NCI-H2196 (cell line): ENCODE measurements at regions not wholly inside any gene's neighbourhood (a gene's known extent, or its start where the extent isn't known, plus 50 kb on each side); places are given as distances from the start of the nearest gene placed in this dataset.
A peak's percentile ranks its signal among the peaks of the same experiment; 100 is the strongest.

Source experiments
- DNase-seq: peaks from one replicate; lab custom pipeline; 2025; ENCODE audit not compliant: unreplicated experiment; lab: John Stamatoyannopoulos, UW

- DNase-seq = no peak
Observed at GRCh38 chr21:35128536-35128935, 79.4 kb upstream of the RUNX1 start.

DNA sequence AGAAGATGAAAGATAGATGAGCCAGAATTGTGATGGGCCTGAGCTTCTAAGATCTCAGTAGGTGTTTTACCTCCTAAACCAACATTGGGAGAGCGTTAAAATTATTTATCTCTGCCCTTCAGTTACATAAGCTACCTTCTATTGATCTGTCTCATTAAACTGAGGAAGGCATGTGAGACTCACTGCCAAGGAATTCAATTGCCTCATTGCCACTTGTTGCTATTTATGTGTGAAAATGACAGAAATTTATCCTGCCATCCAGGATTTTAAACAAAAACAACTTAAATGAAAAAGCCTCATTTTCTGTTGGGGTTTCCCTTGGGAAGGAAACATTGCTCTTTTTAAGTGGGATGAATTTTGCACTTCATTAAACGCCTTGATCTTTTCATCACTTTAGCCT, 78.7 kb upstream of the RUNX1 start:
- no peak for DNase-seq

GRCh38 chr21:35127026-35127425, 77.9 kb upstream of the RUNX1 start:
- no peak for DNase-seq

GRCh38 chr21:35120631-35121180, 71.6 kb upstream of the RUNX1 start:
- peak; percentile 35 for DNase-seq

DNA sequence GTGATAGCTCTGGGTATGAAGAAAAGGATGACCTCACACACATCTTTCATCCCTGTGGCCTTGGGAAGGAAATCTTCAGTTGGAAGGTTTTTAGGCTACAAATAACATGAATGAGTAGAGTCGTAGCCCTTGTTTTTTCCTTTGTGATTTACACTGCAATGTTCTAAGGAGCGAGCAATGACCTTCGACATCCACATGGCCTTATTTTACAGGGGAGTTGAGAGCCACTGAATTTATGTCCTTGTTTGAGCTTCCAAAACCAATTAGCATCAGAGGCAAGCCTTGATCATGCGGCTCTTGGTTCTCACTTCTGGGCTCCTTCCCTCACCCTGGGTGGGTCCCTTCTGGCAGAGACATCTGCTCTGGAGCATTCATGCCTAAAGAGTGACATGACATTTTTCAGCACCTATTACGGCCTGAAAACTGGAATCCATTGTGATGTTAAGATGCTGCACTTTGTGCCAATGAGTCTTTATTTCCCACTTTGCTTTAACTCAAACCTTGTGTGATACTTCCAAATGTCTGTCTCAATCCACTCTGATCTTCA, 70.5 kb upstream of the RUNX1 start:
- no peak for DNase-seq

DNA sequence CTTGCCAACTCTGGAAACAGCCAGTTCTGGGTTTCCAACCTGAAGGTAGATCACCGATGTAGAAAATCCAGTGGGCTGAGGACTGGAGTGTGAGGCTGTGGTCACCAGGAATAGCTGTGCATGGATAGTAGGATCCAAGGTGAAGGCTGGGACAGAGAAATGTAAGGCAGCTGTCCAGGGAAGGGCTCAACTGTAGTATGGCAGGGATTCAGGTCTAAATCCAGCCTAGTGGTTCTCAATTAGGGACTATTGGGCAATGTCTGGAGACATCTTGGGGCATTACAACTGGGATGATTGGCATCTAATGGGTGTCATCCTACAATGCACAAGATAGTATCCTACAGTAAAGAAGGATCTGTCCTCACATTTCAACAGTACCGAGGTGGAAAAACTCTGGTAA, 67.7 kb upstream of the RUNX1 start:
- DNase-seq = no peak

GRCh38 chr21:35113064-35113463, 64.0 kb upstream of the RUNX1 start:
- DNase-seq = no peak

- no peak for DNase-seq
Observed at GRCh38 chr21:35111321-35111930, 62.3 kb upstream of the RUNX1 start.

DNA sequence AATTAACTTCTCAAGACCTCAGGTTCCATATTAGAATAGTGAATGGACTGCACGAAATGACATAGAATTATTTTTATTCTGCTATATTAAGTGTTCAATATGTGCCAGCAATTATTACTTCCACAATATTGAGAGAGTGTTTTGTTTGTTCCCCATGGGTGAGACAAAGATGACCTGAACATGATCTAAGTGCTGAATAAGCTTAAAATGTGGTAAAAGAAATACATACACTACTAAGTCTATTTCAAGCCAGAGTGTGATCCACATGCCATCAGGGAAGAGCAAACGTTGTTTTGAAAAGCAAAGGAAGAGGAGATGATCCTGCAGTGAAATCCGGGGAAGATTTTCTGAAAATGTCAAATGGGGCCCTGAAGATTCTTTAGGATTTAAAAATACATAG, 59.8 kb upstream of the RUNX1 start:
- DNase-seq = no peak

DNA sequence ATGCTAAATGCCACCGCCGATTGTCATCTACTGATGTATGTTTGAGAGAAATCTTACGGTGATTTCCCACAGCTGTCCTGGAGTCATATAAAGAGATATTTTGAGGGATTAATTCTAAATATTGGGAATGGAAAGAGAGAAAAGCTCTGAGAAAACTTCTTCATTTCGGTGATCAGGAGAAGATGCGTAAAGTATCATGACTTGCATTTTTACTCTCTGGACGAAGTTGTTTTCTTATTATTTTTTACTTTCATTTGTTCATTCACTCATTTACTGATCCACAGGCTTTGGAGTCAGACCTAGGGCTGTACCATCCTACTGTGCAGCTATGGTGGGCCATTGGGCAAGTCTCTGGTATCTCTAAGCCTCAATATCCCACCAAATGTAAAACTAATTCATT, 58.4 kb upstream of the RUNX1 start:
- DNase-seq = no peak

GRCh38 chr21:35106246-35106835, 57.2 kb upstream of the RUNX1 start:
- no peak for DNase-seq

DNA sequence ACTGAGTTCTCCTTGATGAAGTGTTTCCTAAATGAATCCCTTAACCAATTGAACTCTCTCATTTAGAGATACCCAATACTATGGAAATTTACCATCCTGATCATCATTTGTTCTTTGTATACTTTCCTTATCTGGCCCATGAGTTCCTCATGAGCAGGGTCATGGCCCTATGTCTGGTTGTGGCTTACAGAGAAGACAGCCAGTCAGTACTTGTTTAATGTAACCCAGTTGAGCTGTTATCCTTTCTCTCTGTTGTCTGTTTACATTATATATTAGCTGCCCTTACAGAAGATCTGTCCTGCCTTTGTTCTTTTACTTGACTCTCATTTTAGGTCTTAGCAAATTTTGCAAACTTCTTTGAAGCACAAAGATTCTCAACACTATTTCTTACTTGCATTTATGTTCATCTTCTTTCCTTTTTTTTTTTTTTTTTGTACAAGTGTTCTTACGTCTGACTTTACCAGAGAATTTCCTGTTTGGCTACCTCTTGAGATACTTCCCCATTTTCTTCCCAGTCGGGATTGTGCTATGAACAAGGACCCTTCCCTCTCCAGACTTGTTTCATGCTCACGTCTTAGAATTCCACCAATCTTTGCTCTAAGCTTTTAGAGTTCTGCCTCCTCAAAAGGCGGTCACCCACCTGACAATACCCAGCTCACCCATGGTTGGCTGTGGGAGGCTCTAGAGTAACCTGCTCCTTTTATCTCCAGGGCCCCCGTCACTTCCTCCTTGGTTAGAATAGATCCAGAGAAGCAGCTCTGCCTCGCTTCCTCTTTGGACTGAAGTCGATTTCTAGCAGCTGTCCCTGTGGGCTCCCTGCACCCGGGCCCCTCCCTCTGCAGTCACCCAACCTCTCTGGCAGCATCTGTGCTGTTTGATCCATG, 53.6 kb upstream of the RUNX1 start:
- no peak for DNase-seq

GRCh38 chr21:35100349-35100811, 51.3 kb upstream of the RUNX1 start:
- DNase-seq = no peak

DNA sequence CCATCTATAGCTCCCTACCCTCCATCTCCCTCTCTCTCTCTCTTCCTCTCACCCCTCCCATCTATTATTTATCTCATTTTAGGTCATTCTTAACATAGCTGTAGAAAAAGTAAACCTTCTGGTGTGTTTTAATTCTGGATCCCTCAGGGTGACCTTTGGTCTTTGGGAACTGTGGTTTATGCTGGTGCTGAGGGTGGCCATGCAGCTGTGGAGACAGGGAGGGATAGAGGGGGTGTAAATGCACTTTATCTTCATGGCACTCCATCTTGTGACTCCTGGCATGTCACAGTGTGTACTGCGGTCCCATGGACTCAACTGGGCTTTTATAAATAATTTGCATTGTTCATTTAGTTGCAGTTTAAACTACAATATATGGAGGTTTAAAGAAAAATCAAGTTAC, 50.2 kb upstream of the RUNX1 start:
- DNase-seq = no peak
